ENCODE measurements at regions not wholly inside any gene's neighbourhood (a gene's known extent, or its start where the extent isn't known, plus 50 kb on each side); places are given as distances from the start of the nearest gene placed in this dataset.

- peak; percentile 25 for DNase-seq (ENCODE audit: low read depth)
- no peak overlapping the region for H3K4me3 ChIP-seq (ENCODE audit: low read depth, low read length)
- TF ChIP-seq CTCF (conservative IDR thresholded peaks at IDR 0.05; ENCODE audit: low read depth, low read length): no peak
These were observed 96.4 kb upstream of the RAB3GAP2 start for GRCh38 chr1:220368352-220369265.

GRCh38 chr1:220367833-220368232, 95.6 kb upstream of the RAB3GAP2 start:
- H3K4me3 ChIP-seq (ENCODE audit: low read depth, low read length): no peak overlapping the region
- no peak for DNase-seq (ENCODE audit: low read depth)
- TF ChIP-seq CTCF (conservative IDR thresholded peaks at IDR 0.05; ENCODE audit: low read depth, low read length): no peak

- TF ChIP-seq CTCF (conservative IDR thresholded peaks at IDR 0.05; ENCODE audit: low read depth, low read length): no peak
- no peak overlapping the region for H3K4me3 ChIP-seq (ENCODE audit: low read depth, low read length)
- DNase-seq (ENCODE audit: low read depth): no peak
These were observed 94.0 kb upstream of the RAB3GAP2 start for GRCh38 chr1:220366269-220366668.

GRCh38 chr1:220363196-220363837, 91.1 kb upstream of the RAB3GAP2 start:
- DNase-seq (ENCODE audit: low read depth): no peak
- no peak for TF ChIP-seq CTCF (conservative IDR thresholded peaks at IDR 0.05; ENCODE audit: low read depth, low read length)
- no peak overlapping the region for H3K4me3 ChIP-seq (ENCODE audit: low read depth, low read length)

GRCh38 chr1:220356981-220357850, 85.0 kb upstream of the RAB3GAP2 start:
- TF ChIP-seq CTCF (conservative IDR thresholded peaks at IDR 0.05; ENCODE audit: low read depth, low read length): no peak
- DNase-seq (ENCODE audit: low read depth): no peak
- H3K4me3 ChIP-seq (ENCODE audit: low read depth, low read length): no peak overlapping the region

GRCh38 chr1:220353229-220354012, 81.2 kb upstream of the RAB3GAP2 start:
- TF ChIP-seq CTCF (conservative IDR thresholded peaks at IDR 0.05; ENCODE audit: low read depth, low read length): no peak
- no peak for DNase-seq (ENCODE audit: low read depth)

More at GRCh38 chr1:220353229-220354012, 81.2 kb upstream of the RAB3GAP2 start:
- no peak overlapping the region for H3K4me3 ChIP-seq (ENCODE audit: low read depth, low read length)
